ENCODE measurements at regions not wholly inside any gene's neighbourhood (a gene's known extent, or its start where the extent isn't known, plus 50 kb on each side); places are given as distances from the start of the nearest gene placed in this dataset.

- intact Hi-C loops (cut with DNase I), result no loop called here
Measured at GRCh38 chr9:27768781-27769180, 195.5 kb upstream of the C9orf72 start.

GRCh38 chr9:27770541-27770940 lies 197.3 kb upstream of the C9orf72 start:
- no peaks in the 10 kb centered on the region for H3K36me3 ChIP-seq
- no peak for ATAC-seq
- WGBS, 2 donors, result 63 to 68% methylated on average over 5 of the region's 5 CpGs

More at GRCh38 chr9:27768781-27769180, 195.5 kb upstream of the C9orf72 start:
- Histone ChIP-seq H3K4me1 (no peaks in the 10 kb centered on the region), H3K27ac (no peak overlapping the region), H3K9me3 (no peaks in the 10 kb centered on the region), H3K36me3 (no peaks in the 10 kb centered on the region), H3K4me3 (no peak overlapping the region), H3K27me3 (no peaks in the 10 kb centered on the region)
- WGBS, 2 donors, result 78% methylated on average over 3 of the region's 3 CpGs
- no peak for DNase-seq
- ATAC-seq, result no peak
- no peak for TF ChIP-seq CTCF (IDR thresholded peaks at IDR 0.05)

GRCh38 chr9:27771803-27772545 lies 198.7 kb upstream of the C9orf72 start:
- H3K27me3 ChIP-seq, result no peaks in the 10 kb centered on the region
- no peaks in the 10 kb centered on the region for H3K4me1 ChIP-seq
- peak in 1 of 2 donors; percentile 9 for DNase-seq
- ATAC-seq, result peak in 4 of 8 donors; percentile 35 to 78 (median 46)
- TF ChIP-seq CTCF (IDR thresholded peaks at IDR 0.05), result no peak
- no peak overlapping the region for H3K27ac ChIP-seq
- no peak overlapping the region for H3K4me3 ChIP-seq
- H3K9me3 ChIP-seq, result no peaks in the 10 kb centered on the region
- intact Hi-C loops (cut with DNase I), result loop anchor here in 1 of 10 donors (2.0 kb wide), 1 partner anchor 21 kb away; no protein-coding TSS in a partner anchor
- no peaks in the 10 kb centered on the region for H3K36me3 ChIP-seq
- 39 to 44% methylated on average over 4 of the region's 4 CpGs for WGBS, 2 donors

More at GRCh38 chr9:27770541-27770940, 197.3 kb upstream of the C9orf72 start:
- H3K27me3 ChIP-seq, result no peaks in the 10 kb centered on the region
- DNase-seq, result no peak
- no peak for TF ChIP-seq CTCF (IDR thresholded peaks at IDR 0.05)
- H3K4me1 ChIP-seq, result no peaks in the 10 kb centered on the region
- H3K27ac ChIP-seq, result no peak overlapping the region
- intact Hi-C loops (cut with DNase I), result loop anchor here in 1 of 10 donors (2.0 kb wide), 1 partner anchor 20 kb away; no protein-coding TSS in a partner anchor
- no peaks in the 10 kb centered on the region for H3K9me3 ChIP-seq
- no peak overlapping the region for H3K4me3 ChIP-seq

GRCh38 chr9:27784847-27785713 lies 211.8 kb upstream of the C9orf72 start:
- H3K36me3 ChIP-seq, result no peaks in the 10 kb centered on the region
- H3K4me1 ChIP-seq, result no peaks in the 10 kb centered on the region
- H3K27ac ChIP-seq, result no peak overlapping the region
- ATAC-seq (no peak), DNase-seq (no peak)
- no peak overlapping the region for H3K4me3 ChIP-seq
- peaks cover 0 to 16% (median 0%) of the 10 kb centered on the region in 11 donors for H3K9me3 ChIP-seq
- no peaks in the 10 kb centered on the region for H3K27me3 ChIP-seq
- 59 to 63% methylated on average over 7 of the region's 7 CpGs for WGBS, 2 donors
- TF ChIP-seq CTCF (IDR thresholded peaks at IDR 0.05), result no peak
- intact Hi-C loops (cut with DNase I), result no loop called here
